ENCODE measurements at regions not wholly inside any gene's neighbourhood (a gene's known extent, or its start where the extent isn't known, plus 50 kb on each side); places are given as distances from the start of the nearest gene placed in this dataset.

DNA sequence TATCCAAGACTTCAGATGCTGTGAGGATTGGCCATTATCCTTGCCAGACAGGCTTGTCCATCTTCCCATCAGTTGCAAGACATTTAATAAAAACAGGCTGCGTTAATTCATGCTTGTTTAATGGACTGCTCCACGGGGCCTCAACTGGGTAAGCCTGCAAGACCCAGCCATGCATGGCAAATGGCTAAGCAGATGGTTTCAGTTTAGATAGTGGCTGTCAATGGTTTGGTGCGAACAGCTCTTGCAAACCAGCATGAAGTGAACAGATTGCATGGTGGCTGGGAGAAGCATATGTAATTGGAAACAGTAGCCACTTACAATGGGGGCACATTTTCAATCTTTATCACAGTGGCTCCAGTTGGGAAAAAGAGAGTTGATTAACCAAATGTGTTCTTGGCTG, 628.2 kb upstream of the KLF4 start:
- TF ChIP-seq, protein P1, sequence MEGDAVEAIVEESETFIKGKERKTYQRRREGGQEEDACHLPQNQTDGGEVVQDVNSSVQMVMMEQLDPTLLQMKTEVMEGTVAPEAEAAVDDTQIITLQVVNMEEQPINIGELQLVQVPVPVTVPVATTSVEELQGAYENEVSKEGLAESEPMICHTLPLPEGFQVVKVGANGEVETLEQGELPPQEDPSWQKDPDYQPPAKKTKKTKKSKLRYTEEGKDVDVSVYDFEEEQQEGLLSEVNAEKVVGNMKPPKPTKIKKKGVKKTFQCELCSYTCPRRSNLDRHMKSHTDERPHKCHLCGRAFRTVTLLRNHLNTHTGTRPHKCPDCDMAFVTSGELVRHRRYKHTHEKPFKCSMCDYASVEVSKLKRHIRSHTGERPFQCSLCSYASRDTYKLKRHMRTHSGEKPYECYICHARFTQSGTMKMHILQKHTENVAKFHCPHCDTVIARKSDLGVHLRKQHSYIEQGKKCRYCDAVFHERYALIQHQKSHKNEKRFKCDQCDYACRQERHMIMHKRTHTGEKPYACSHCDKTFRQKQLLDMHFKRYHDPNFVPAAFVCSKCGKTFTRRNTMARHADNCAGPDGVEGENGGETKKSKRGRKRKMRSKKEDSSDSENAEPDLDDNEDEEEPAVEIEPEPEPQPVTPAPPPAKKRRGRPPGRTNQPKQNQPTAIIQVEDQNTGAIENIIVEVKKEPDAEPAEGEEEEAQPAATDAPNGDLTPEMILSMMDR (conservative IDR thresholded peaks at IDR 0.05): no peak
- no peak overlapping the region for H3K27ac ChIP-seq

DNA sequence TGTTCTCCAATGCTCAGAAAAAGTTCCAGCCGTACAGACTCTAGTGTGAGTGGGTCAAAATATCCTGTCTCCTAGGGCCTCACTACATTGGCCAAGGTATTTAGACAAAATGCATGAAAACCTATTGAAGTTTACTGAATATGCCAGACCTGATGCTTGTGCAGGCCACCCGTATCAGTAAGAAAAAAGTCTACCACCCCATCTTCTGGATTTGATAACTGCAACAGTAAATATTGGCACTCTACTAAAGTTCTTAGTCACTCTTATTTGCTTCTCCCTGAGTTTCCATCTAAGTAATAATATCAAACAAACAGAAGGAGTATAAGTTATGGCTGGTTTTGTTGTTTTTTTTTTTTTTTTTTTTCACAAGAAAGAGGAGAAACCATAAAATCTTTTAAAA, 627.7 kb upstream of the KLF4 start:
- no peak overlapping the region for H3K27ac ChIP-seq
- TF ChIP-seq, protein P1 (conservative IDR thresholded peaks at IDR 0.05): no peak

- TF ChIP-seq, protein P1 (conservative IDR thresholded peaks at IDR 0.05): no peak
- H3K27ac ChIP-seq: no peak overlapping the region
Measured at GRCh38 chr9:108113596-108113995, 624.0 kb upstream of the KLF4 start.

DNA sequence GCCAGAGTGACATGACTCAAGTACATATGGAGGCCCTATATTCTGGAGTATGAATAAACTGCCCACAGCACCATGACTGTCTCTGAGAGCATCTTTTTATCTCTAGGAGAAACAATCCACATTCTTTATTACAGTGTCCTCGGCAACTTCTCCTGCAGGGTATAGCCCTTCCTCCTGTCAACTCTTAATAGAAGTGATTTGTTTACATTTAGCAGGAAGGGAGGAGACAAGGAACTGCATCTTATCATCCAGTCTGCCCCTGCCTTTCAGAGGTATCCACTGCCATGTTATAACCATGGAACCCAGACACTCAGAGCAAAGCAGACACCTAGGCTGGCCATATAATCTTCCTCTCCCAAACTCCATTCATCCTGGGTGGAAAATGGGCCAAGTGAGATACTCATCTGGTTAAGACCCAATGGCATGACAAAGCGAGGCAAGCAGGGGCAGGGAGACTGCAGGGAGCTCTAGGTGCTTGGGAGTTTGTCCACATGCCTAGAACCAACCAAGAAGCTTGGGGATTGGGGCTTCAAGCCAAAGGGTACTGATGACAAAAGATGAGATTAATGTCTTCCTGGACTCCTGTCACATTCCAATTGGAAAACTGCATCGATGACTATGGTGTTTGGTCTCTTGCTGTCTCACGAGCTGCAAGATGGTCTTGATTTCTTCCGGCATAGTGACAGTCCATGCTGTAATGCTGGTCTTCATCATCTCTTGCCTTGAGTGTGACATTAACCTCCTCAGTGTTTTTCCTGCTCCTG, 620.5 kb upstream of the KLF4 start:
- no peak overlapping the region for H3K27ac ChIP-seq
- TF ChIP-seq, protein P1 (conservative IDR thresholded peaks at IDR 0.05): no peak

DNA sequence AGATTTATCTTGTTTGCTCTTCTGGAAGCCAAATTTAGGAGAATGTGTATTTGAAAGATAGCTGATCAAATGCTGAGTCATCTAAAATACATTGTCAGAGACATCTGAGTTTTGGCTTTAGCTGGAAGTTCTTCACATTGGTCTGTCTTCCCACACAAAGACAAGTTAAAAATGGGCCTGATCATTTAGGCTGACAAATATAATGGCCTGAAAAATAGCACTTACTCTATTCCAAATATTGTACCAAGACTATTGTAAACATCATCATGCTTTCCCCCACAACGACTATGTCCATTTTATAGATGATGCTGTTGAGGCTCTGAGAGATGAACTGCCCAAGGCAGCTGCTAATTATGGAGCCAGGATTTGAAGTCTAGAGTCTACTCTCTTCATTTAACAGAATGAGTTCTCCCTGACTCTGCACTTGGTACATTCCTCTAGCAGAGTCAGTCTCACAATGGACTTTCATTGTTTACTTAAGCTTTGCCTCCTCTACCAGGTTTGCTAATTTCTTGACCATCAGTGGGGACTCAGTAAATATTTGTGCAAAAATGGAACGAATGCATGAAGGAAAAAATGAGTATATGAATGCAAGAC, 619.4 kb upstream of the KLF4 start:
- H3K27ac ChIP-seq: no peak overlapping the region
- TF ChIP-seq, protein P1 (conservative IDR thresholded peaks at IDR 0.05): no peak

DNA sequence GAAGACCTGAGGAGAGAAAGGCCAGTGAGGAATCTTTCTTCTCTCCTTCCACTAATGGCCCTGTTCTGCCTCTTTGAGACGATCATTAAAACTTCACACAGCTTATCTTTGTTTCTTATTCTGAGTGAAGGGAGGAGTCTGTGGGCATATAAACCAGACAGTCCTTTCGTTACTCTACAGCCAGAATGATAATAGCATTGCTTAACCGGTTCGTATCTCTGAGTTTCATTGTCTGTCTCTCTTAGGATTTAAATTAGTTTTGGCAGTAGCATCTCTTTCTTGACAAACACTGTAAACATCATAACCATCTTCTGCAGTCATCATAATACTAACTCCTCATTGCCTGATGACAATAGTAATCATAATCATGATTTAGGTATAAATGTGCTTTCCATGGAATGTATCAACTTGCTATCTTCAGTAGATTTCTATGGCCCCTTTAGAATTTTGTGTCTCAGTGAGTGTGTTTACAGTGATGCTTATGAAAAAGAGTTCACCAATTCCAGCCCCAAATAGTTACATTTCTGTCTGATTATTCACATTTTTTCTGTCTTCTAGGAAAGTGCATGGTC, 618.8 kb upstream of the KLF4 start:
- H3K27ac ChIP-seq: no peak overlapping the region
- TF ChIP-seq, protein P1 (conservative IDR thresholded peaks at IDR 0.05): no peak

GRCh38 chr9:108105885-108106284, 616.3 kb upstream of the KLF4 start:
- no peak overlapping the region for H3K27ac ChIP-seq
- TF ChIP-seq, protein P1 (conservative IDR thresholded peaks at IDR 0.05): no peak
